Psoas muscle (tissue), 7 donors: ENCODE measurements at regions not wholly inside any gene's neighbourhood (a gene's known extent, or its start where the extent isn't known, plus 50 kb on each side); places are given as distances from the start of the nearest gene placed in this dataset.
A peak's percentile ranks its signal among the peaks of the same experiment; 100 is the strongest.

ENCODE experiments used
- ATAC-seq, 4 donors: fragments of 200-7000 bp; cut with Tn5 transposase; one replicate each; pipeline ENCODE4 v1.9.1; 2020; ENCODE audit warnings: moderate library complexity in 3 of 4, mild to moderate bottlenecking in 2 of 4
- DNase-seq, 2 donors: peaks; one replicate each; pipeline ENCODE4 v3.0.0-alpha.2; 2020
- H3K27ac ChIP-seq: fragments of 200-600 bp; one replicate; pipeline ENCODE4 v1.8.0; 2022
- H3K27me3 ChIP-seq, 3 donors: fragments of 200-600 bp in 1 of 3; one replicate each; pipeline versions ENCODE4 v1.6.1 to v1.8.0; 2013 to 2022; ENCODE audit warnings: low read length in 2 of 3, mild to moderate bottlenecking in 2 of 3, moderate library complexity in 1 of 3; ENCODE audit not compliant: insufficient read depth in 3 of 3
- H3K36me3 ChIP-seq, 2 donors: fragments of 200-600 bp in 1 of 2; one replicate each; pipeline versions ENCODE4 v1.6.1 to v1.8.0; 2013 to 2022; ENCODE audit warnings: low read depth in 1 of 2, mild to moderate bottlenecking in 1 of 2, moderate library complexity in 1 of 2; ENCODE audit not compliant: insufficient read depth in 1 of 2
- H3K4me1 ChIP-seq: fragments of 200-600 bp; one replicate; pipeline ENCODE4 v1.8.0; 2022
- H3K4me3 ChIP-seq: fragments of 200-600 bp; one replicate; pipeline ENCODE4 v1.8.0; 2022; ENCODE audit warnings: mild to moderate bottlenecking
- H3K9me3 ChIP-seq: fragments of 200-600 bp; one replicate; pipeline ENCODE4 v1.8.0; 2022
- CTCF ChIP-seq: fragments of 200-600 bp; IDR thresholded peaks from one replicate; pipeline ENCODE4 v1.8.0; 2022; ENCODE audit warnings: antibody characterized with exemption
- WGBS, 3 donors: extraction: QIAGEN DNeasy Blood & Tissue Kit; methylation state at CpG; one replicate each; pipeline versions ENCODE4 v1.1.6 to v1.1.7; 2013; 5-methylcytosine and 5-hydroxymethylcytosine counted together
- intact Hi-C, 2 donors: fragments of 100-400 bp; cut with DNase I; formaldehyde crosslinking; loops; one replicate each; pipeline versions ENCODE4 v1.11.0 to v1.14.2; 2022
- donor health status: healthy with polysubstance abuse.
- donor health status: DM: no; HTN: no; CAD: no; lungs with moderate emphysema.
- donor health status: Bipolar disorder and iron deficiency.
- donor health status: healthy.
- donor health status: DM: yes; HTN: yes; CAD: no.
- donor health status: DM: no; HTN: no; CAD: no.
- donor health status: DM: yes; HTN: yes; CAD: no.

- no peak for ATAC-seq
- no peak for TF ChIP-seq CTCF
- 61 to 83% (median 74%) methylated on average over 1 of the region's 1 CpG for WGBS, 3 donors
- intact Hi-C loops, result loop anchor here (1.0 to 5.0 kb wide), 5 partner anchors 37 to 146 kb away; partner anchors contain the start of gene PODXL (in 1 of the 2)
- no peak for DNase-seq
- no peaks in the 10 kb centered on the region for H3K4me1 ChIP-seq
- H3K36me3 ChIP-seq, result no peaks in the 10 kb centered on the region
- H3K4me3 ChIP-seq, result no peak overlapping the region
- H3K27ac ChIP-seq, result no peak overlapping the region
- H3K9me3 ChIP-seq, result no peaks in the 10 kb centered on the region
- no peaks in the 10 kb centered on the region for H3K27me3 ChIP-seq
Observed at GRCh38 chr7:131654249-131654558, 97.8 kb upstream of the PODXL start.

- Histone ChIP-seq H3K27ac (no peak overlapping the region), H3K4me3 (no peak overlapping the region), H3K36me3 (no peaks in the 10 kb centered on the region), H3K27me3 (no peaks in the 10 kb centered on the region), H3K9me3 (no peaks in the 10 kb centered on the region), H3K4me1 (no peaks in the 10 kb centered on the region)
- intact Hi-C loops, result loop anchor here (1.0 to 5.0 kb wide), 5 partner anchors 36 to 145 kb away; partner anchors contain the start of gene PODXL (in 1 of the 2)
- ATAC-seq (no peak), DNase-seq (peak in 1 of 2 donors; percentile 28)
- 61 to 68% (median 64%) methylated on average over 12 of the region's 12 CpGs for WGBS, 3 donors
- TF ChIP-seq CTCF, result no peak
Observed at GRCh38 chr7:131653418-131654248, 97.2 kb upstream of the PODXL start.

- no peaks in the 10 kb centered on the region for H3K4me1 ChIP-seq
- intact Hi-C loops, result loop anchor here (5.0 kb wide), 3 partner anchors 36 to 101 kb away; partner anchors contain the start of gene PODXL (in 1 of the 2)
- H3K36me3 ChIP-seq, result no peaks in the 10 kb centered on the region
- no peaks in the 10 kb centered on the region for H3K9me3 ChIP-seq
- no peak for TF ChIP-seq CTCF
- no peak for ATAC-seq
- WGBS, 3 donors, result 18 to 34% (median 32%) methylated on average over 2 of the region's 2 CpGs
- no peak overlapping the region for H3K4me3 ChIP-seq
- H3K27me3 ChIP-seq, result no peaks in the 10 kb centered on the region
- H3K27ac ChIP-seq, result no peak overlapping the region
- DNase-seq, result no peak
Observed at GRCh38 chr7:131652934-131653333, 96.5 kb upstream of the PODXL start.

- Histone ChIP-seq H3K4me1 (no peaks in the 10 kb centered on the region), H3K27ac (no peak overlapping the region), H3K4me3 (no peak overlapping the region), H3K9me3 (no peaks in the 10 kb centered on the region), H3K27me3 (no peaks in the 10 kb centered on the region), H3K36me3 (no peaks in the 10 kb centered on the region)
- intact Hi-C loops, result loop anchor here (5.0 kb wide), 3 partner anchors 35 to 100 kb away; partner anchors contain the start of gene PODXL (in 1 of the 2)
- TF ChIP-seq CTCF, result no peak
- DNase-seq, result peak in 1 of 2 donors; percentile 13
- 90 to 97% (median 94%) methylated on average over 5 of the region's 5 CpGs for WGBS, 3 donors
- ATAC-seq, result no peak
Observed at GRCh38 chr7:131652194-131652593, 95.8 kb upstream of the PODXL start.
